Activated CD4-positive, alpha-beta T cell treated with anti-CD3 and anti-CD28 coated beads, Interleukin-2, Interleukin-4, amounts not matched to agents 100 ng/mL and 50 ng/mL, durations not matched to agents 16 hours and 8 hours (primary cell): ENCODE measurements at regions not wholly inside any gene's neighbourhood (a gene's known extent, or its start where the extent isn't known, plus 50 kb on each side); places are given as distances from the start of the nearest gene placed in this dataset.

Experiments
- DNase-seq: peaks from one replicate; pipeline ENCODE4 v3.0.0-alpha.2; 2020; ENCODE audit warnings: low spot score

DNA sequence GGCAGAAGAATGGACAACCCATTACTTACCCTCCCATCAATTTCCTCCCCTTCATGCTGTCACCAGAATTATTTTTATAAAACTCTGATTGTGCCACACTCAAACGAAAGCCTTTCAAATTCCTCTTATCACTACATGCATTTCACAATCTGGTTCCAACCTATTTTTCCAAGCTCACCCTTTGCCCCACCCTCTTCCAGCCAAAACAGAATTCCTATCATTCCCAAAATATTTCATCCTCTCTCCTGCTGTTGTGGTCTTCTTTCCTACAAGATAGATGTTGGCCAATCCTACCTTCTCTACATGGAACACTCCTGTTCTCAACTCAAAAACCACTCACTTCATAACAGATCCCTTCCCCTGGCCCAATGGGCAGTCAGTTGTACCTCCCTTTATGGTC is 111.5 kb downstream of the ELAPOR2 start:
- no peak for DNase-seq

DNA sequence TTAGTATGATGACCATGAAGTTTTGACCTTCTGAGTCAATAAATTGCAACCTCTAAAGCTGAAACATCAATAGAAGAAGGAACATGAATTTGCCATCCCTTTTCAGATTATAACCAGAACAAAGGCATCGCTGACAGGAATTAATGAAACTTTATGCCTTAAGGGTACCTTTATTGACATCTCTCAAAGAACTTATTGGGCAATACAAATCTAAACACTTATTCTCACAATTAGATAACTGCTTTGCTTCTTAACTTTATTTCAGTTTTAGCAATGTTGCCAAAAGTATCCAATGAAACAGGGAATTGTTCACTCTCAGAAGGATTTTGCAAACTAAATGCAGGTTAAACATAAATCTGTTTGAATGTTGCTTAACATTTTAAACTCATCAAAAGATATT is 116.0 kb downstream of the ELAPOR2 start:
- no peak for DNase-seq

DNA sequence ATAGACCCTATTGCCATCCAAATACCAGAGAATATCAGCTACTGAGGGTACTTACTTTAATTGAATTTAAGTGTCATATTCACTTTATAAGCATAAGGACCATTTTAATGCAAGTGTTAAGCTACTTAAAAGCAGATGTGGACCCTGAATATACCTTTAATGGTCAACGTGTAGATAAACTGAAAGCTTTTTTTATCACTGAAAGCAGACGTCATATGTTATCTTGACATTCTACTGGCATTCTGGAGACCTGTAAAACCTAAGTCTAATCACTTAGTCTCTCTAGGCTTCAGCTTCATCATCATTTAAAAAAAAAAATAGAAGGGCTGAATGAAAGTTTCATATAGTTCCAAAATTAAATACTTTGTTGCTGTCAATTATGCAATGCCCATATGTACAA is 116.5 kb downstream of the ELAPOR2 start:
- DNase-seq: no peak

DNA sequence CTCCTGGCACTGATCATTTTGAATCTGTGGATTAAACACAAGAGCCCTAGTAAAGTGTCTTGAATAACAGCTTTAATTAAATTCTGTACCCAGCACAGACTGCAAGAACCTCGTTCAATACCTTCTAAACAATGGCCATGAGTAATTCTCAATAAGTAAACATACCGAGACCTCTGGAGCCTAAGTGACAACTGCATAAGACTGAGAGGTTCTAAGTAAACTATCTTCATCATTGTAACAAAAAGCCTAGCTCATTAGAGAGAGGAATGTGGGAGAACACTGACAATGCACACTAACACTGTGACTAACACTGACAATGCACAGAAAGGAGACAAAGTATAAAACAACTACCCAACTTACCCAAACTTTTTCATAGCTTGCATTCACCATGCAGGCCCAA is 117.4 kb downstream of the ELAPOR2 start:
- no peak for DNase-seq

DNA sequence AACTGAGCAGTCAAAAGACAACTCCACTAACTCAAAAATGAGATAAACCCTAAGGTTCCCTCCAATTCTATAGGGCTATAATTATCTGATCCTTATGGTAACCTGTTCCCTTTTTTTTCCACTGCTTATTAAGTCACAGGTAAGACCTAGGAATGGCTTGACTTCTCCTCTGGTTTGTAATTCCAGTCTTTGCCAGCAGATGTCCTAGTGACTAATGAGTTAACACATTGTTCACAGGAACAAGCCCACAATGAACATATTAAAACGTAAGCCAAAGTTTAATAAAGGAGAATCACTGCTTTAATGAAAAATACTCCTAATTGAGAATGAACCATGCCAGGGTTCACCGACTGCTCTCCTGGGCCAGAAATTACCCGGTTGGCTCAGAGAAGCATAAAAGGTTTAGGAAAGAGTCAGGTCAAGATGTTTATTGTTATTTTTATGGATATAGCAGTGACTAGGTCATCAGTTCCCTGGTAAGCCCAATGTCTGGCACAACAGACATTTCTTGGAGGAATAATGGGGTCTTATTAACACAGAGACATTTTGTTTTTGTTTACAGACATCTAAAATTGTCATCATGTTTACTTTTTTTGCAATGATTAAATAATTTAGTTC is 120.1 kb downstream of the ELAPOR2 start:
- peak; percentile 60 for DNase-seq

DNA sequence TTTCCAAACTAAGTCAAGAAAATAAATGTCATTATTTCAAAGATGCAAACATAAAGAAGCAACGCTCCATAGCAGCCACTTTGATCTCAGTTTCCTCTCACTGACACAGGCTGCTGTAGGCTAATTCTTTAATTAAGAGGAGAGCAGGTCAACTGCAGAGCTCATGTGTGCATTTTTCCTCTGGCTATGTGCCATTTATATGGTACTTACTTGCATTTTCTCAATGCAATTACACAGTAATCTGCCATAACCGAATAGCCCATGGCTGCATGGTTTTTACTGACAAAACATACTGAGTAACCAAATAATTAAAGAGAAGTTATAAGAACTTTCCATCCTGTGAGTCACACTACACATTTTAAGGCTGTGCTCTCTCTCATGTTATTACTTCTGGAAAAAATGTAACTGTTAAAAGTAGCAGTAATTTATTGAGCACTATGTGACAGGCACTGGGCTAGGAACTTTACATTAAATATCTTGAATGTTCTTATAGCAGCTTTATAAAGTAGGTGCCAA is 122.0 kb downstream of the ELAPOR2 start:
- no peak for DNase-seq

DNA sequence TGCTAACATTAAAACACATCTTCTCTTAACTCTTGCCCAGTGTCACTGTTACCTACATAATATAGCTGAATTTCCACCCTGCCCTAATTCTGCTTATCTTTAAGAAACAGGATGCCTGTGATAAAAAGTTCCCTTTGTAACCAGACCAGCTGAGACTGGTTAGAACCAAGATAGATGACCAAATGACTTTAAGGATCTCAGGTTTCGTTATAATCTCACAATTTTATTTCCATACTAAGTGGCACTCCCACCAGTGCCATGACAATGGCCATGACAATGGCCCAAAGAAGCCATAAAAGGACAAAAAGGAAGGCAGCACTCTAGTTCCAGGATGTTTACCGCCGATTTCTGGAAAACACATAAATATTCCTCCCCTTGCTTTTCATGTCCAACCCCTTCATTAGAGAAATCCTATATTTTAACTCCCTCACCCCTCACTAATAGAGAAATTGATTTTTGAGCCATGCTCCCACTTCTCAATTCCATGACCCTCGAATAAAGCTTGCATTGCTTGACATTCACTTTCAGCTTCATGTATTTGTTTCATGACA is 126.1 kb downstream of the ELAPOR2 start:
- DNase-seq: no peak

DNA sequence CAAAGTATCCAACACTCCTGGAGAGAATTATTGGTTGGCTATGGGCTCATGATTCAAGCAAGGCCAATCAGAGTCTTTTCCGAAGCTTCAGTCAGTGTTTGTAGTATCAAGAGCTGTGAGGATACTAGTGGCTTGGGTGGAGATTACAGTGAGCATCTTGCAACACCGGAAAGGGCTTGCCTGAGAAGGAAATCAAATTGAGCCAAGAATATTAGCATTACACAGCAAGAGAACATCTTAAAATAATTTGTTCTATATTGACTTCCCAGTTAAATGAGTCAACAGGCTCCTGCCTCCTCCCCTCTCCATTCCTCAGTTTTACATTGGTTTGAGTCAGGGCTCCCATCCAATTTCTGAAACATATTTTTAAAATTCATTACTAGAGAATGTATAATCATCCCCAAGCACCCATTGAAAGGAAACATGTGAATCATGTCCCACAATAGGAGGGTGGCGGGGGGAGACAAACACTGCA is 127.4 kb downstream of the ELAPOR2 start:
- DNase-seq: no peak

DNA sequence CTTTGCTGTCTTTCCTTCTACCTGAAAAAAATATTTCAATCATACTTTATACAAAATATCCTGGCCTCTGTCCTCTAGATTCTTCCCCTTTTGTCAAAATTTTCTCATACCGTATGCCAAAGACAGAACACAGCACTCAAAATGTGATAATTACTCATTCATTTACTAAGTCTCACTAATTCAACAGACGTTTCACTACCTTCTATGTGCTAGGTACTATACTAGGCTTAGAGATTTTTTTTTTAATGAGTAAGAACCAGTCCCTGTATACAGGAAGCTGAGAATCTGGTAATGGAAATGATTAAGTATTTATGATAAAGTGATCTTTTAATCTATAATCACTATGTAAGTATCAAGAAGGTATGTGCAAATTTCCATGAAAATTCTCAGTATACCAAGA is 128.0 kb downstream of the ELAPOR2 start:
- peak; percentile 14 for DNase-seq

DNA sequence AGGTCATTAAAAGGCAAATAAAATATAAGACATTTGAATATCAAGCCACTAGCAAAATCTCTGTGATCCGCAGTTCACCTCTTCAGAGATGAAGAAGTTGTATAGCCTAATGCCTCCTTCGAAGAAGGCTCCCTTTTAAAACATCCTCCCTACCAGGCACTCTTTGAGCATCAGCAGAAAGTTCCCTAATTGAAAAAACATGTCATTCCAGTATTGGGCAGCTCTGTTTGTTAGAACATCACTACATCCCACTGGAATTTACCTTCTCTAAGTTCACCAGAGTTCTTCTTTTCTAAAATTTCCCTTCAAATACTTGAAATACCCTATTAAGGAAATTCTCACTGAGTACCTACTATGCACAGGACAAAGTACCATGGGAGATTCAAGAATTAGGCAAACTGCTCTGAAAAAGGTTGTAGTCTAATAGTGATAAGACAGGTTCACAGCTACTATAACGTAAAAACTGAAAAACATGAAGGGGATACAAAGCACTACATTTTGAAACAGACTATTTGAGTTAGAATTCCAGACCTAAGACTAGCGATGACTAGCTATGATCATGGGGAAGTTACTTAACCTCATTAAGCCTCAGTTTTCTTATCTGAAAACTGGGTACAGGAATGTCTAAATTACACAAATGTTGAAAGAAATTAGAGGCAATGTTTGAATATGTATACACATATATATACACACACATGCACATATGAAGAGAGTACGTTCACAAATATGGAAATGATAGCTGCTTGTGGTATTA is 128.7 kb downstream of the ELAPOR2 start:
- no peak for DNase-seq

DNA sequence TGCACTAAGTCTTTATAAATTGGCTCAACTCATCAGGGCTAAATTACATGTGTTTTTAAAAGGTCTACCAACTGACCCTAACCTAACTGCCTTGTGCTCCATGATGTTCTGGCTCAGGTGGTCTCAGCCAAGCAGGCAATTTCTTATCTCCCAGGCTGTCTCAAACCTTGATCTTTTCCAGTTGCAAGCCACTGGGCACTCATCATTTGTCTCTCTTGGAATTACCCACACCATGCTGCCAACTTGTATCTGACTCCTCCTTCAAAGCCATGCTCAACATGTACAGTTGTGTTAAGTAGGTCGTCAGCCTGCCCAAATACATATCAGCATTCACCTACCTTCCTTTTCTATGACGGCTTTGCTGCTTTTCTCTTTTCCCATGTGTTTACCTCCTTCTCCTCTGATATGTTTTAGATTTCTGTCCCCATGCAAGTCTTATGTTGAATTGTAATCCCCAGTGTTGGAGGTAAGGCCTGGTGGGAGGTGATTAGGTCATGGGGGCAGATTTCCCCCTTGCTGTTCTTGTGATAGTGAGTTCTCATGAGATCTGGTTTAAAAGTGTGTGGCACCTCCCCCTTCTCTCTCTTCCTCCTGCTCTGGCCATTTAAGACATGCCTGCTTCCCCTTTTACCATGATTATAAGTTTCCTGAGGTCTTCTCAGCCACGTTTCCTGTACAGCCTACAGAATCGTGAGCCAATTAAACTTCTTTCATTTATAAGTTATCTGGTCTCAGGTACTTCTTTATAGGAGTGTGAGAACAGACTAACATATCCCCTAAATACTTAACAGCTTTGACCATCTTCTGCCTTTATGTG is 130.0 kb downstream of the ELAPOR2 start:
- no peak for DNase-seq

DNA sequence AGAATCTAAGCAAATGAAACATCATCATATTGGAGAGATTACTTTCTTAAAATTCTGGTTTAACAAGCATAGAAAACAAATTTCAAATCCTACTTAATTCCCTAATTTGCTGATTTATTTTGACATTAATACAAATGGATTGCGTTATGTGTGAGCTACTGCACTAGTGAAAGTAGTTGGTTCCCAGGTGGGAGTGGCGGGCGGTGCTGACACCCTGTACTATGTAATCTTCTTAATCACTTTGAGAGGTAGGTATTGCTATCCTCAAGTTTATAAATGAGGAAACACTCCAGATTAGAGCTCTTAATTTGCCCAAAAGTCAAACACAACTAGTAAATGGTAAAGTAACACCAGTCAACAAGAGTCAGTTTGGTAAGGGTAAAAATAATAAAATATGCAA is 131.1 kb downstream of the ELAPOR2 start:
- no peak for DNase-seq

DNA sequence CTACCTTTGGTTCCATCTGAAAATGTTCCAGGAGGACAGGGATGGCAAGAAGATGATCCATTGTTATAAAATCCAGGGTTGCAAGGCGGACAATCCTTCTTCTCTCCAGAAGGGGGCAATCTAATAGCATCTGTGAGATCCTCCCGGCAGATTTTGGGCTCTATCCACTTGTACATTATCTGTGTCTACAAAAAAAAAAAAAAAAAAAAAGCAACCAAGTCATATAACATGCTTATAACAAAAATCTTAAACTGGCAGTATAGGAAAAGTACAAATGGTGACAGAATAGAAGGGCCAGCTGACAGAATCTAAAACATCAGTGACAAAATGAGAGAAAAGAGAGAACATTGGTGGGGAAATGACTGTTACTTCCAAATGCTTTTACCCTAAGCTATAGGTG is 132.7 kb downstream of the ELAPOR2 start:
- peak; percentile 41 for DNase-seq

DNA sequence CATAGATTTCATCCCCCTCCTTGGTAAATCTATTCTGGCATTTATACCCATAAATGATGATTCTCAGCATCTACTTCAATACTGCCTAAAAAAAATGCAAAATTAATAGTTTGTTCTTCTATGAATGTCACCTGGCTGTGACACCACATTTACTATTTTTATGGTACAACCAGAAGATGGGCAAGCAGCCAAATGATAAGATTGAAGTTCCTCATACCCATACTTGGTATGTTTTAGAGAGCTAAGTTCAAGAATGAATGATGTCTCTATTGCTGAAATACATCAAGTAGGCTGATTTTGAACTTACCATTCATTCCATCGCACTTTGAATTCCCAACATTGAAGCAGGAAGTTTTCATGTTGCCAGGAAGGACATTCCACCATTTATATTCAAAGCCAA is 134.2 kb downstream of the ELAPOR2 start:
- no peak for DNase-seq

DNA sequence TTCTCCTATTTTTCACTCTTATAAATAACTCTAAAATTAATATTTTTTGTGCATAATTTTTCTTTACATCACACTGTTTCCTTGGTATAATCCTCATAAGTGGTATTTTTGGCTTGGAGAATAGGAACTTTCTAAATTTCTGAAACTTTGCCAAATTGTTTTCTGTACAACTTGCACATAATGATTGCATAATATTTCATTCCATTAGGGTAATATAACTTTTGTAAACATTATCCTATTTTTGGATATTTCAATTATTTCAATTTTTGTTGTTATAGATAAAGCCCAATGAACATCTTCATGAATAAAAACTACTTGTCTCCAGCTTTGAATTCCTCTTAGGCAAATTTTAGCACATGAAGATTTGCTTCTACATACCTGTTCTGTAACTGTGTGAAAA is 135.9 kb downstream of the ELAPOR2 start:
- DNase-seq: no peak

DNA sequence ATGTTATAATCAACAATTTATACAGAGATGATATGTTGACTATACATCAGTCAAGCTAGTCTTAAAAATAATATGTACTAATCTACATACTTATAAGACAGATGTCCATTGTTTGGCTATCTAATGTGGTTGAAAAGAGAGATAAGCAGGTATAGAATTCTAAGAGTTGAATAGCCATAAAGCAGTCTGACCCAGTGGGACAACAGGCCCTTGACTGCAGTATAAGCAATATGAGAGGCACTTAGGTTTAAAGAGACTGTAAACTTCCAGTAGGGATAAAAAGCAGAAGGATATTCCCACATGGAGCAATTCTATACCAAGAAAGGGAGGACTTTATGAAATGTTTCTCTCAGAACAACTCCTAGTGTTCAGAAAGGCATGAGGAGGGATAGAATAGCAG is 139.3 kb downstream of the ELAPOR2 start:
- no peak for DNase-seq

DNA sequence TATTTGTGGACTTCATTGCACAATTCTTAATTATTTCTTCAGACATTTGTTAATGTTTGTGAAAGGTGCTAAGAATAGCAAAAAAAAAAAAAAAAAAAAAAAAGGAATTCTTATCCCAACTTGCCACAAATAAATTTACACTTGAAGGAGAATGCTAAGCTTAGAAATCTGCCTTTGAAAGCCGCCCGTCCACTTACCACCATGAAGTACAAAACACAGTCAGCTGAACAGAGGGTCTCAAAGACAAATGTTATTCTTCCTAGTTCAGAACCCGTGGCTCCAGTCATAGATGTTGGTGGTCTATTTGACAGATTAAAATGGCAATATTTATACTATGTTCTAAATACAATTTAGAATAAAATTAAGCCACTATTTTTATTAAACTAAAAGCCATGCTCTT is 141.2 kb downstream of the ELAPOR2 start:
- no peak for DNase-seq

DNA sequence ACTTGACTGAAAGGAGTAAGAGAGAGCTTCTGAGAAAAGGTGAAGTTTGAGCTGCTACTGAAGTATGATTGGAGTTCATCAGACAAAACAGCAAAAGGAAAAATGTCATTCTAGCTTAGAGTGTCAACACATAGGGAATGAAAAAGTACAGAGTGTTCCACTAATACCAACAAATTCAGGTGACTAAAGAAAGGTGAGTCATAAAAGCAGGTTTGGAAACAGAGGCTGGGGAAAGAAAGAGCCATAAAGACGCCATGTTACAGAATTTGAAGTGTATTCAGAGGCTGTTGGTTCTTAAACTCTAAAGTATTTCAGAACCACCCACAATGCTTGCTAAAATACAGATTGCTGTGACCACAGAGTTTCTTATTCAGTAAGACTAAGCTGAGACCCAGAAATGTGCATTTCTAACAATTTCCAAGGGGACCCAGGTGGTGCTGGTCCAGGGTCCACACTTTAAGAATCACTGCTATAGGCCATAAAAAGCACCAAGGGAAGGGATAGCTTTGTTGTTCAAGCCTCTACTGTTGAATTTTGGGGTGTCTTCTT is 143.1 kb downstream of the ELAPOR2 start:
- DNase-seq: no peak

DNA sequence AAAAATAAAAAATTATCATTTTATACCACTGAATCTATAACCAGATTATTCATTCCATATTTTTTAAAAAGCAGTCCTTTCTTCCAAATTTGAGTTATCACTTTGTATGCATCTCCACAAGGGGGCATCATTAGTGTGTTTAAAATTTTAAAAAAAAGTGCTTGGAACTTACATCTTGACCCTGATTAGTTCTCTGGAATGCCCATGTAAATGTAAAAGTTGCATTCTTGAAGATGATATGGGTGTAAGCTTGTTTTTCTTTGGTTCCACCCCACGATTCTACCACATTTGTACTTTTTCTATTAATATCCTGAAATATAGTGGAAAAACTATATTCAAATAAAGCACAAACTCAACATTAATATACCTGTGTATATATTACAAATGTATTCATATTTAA is 144.9 kb downstream of the ELAPOR2 start:
- DNase-seq: peak; percentile 12
